ENCODE measurements at regions not wholly inside any gene's neighbourhood (a gene's known extent, or its start where the extent isn't known, plus 50 kb on each side); places are given as distances from the start of the nearest gene placed in this dataset.

DNA sequence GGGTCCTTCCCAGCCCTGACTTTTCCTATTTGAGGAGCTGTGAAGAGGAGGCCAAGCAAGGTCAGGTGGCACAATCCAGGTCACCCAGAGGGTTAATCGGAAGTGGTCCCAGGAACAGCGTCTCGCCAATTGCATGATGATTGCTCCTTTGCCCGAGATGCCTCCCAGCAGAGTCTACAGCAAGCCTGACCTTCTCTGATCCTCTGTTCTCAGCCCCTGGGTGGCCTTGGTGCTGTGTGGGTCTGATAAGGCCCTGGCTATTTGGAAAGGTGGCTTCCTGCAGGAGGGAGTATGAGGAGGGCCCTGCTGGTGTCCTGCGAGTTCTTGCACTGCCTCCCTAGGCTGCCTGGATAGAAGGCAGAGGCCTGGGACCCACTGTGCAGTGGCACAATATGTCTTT is 116.2 kb downstream of the FOXD2 start:
- no peak for DNase-seq (ENCODE audit: low read depth in 2 of 2)

DNA sequence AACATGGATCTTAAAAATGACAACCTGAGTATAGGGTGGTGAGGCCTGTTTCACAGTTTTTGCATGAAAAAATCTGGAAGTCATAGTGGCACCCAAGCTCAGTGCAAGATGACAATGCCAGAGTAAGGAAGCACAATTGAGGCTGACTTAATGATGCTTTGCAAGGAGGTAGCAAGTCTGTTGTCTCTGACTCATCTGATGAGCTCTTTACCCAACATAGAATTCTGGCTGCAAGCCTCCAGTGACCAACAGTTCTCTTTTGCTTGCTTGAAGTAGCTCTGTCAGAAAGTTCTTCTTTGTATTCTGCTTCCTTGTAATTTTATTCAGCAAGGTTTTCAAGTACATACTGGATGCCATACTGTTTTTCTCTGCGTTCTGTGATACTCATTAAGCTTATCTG is 117.1 kb downstream of the FOXD2 start:
- DNase-seq (ENCODE audit: low read depth in 2 of 2), result no peak

DNA sequence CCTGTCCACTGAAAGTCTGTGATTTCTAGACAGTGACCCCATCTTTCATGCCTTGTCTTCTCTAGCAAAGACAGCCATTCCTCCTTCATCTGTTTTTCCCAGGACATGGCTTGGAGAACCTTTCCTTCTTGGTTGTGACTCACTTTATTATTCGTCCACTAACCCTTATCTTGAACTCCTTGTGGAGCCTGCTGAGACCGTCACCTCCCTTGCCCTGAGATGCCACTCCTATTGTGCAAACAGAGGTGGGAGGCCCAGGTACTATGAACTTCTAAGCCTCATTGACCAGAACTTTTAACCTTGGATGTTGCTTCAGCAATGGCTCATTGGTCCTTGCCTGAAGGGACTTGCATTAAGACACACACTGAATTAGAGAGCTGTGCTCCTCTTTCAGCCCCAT is 117.5 kb downstream of the FOXD2 start:
- DNase-seq (ENCODE audit: low read depth in 2 of 2), result no peak

DNA sequence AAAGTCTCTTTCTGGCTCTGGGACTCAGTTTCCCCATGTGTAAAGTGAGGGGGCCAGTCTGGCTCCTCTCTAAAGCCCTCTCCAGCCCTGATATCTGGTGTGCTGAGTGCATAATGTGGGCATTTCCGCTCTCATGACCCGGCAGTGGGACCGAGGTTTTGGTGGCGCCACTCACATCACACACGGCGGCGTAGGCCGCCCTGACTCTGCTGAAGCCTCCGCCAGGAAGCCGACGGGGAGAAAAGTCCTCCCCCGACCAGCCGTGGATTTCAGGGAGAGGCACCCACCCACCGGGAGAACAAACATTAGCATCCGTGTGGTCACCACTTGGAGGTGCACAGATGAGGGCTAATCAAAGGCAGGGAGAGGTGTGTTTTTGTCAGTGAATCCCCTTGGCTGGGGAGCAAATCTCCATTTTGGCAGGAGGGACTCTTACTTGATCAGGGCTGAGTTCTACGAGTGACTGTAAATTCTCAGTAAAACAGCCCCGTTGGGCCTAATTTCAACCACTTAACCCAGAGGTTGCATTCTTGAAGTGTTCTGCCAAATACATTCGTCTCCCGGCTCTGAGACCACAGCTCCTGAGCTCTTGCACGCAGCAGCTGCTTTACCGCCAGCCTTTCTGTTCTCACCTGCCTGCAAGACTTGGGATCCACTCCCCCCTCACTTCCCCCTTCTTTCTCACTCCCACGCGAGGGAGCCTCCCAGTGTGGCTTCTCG is 118.2 kb downstream of the FOXD2 start:
- DNase-seq (ENCODE audit: low read depth in 2 of 2), result no peak

DNA sequence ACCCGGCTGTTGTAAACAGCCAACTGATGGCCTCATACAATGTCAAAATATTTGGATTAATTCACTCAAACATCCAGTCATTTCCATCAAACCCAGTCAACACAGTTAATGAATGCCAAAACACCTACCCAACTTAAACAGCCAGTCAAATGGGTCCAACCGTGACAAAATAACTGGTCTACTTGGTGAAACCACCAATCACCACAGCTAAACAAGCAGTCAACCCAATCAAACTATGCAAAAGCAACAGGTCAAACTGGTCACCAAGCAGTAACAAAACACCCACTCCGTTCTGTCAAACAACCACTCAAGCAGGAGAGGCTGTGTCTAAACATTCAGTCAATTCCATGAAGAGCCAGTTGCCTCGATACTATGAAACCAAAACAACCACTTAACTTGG is 119.2 kb downstream of the FOXD2 start:
- no peak for DNase-seq (ENCODE audit: low read depth in 2 of 2)

DNA sequence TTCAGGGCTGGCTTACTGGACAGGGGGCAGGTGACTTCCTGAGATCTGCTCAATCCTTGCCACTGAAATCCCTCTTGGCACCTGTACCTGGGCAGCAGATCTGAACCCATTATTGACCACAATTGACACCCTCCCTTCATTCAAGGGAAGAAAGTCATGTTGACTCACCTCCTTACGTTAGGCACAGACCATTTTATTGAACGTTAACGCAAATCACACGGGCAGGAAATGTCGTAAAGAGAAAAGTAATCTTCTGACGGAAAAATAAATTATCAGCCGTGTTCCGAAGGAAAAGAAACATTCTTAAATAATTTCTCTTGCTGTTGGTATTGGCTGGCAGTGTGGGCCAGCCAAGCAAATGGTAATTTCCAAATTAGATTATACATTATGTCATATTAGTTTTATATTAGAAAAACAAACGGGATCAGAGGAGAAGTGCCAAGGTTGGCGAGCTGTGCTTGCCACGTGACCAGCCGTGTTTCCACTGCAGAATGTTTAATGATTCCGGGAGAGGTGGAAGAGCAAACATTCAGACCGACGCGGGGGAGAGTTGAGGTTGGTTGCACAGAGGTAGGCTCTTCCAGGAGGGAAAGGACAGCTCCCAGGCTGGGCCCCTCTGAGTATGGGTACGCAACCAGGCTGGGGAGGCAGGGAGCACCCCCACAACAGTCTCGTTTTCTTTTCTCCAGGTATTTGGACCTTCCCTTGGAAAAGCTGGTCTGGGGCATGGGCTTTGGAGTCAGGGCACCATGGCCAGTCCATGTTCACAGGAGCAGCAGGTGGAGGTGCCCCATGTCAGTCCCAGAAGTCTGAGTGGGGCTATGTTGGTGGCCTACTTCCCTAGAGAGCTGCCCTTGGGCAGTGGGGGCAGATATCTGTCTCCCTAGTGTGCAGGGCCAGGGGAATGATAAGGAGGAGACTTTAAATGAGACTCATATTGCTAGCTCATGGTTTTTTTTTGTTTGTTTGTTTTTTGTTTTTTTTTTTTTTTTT is 121.1 kb downstream of the FOXD2 start:
- DNase-seq (ENCODE audit: low read depth in 2 of 2), result no peak

DNA sequence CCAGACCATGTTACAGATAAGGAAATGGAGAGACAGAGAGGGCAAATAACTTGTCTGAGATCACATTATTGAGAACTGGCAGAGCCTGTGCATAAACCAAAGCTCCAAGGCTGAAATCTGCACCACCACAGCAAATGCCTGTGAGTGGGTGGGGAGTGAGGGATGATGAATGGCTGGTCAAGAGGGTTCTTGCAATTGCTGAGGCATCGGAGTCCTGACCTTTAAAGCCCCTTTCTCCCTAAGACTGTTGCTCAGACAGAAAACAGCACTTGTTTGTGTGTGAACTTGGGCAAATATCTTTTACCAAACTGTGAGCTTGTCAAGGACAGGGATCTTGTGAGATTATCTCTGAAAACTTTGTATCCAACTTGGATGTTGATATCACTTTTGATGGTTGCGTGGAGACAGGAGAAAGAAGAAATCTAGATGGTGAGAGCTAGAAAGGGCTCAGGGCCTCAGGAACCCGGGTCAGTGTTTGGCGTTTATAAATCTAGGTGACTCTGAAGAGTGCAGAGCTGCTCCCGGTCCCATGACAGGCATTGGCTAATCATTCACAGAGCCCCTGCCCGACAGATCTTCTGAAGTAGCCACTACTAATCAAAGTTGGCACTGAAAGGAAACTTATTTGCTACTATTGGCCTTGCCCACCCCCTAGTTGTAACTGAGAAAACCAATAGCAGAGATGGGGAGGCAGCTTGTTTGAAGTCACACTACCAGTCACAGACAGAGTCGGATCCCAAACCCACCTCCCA is 122.3 kb downstream of the FOXD2 start:
- no peak for DNase-seq (ENCODE audit: low read depth in 2 of 2)

DNA sequence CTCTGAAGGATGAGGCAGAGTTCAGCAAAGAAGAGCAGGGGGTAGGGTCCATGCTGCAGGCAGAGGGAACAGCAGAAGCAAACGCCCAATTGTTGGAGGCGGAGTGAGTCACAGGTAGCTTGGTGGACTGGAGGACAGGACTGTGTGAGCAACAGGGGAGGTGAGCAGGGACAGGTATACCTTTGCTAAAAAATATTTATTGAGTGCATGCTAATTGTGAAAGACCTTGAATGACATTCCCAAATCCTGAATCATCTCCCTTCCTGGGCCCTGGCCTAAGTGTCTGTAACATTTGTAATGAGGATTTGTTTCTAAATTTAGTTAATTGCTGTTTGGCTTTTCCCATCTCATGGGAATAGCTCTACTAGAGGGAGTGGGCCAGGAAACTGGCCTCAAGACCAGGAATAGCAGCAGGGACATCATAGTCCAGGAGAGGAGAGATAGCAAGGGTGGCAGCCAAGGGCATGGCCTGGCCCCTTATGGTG is 123.7 kb downstream of the FOXD2 start:
- DNase-seq (ENCODE audit: low read depth in 2 of 2), result no peak

DNA sequence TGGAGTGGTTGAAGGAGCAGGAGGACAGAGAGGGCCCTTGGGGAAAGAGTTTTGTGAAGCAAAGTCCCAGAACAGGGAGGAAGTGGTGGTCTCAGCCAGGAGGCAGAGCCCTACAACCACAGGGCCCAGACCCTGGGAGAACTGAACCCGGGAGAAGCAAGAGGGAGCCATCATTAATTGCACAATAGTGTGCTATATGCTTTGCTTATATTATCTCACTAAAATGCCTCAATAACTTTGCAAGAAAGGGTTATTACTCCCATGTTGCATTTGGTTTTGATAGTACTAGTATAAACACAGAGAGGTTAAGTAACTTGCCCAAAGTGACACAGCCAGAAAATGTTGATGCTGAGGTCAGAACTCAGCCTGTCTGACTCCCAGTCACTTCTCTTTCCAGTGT is 124.3 kb downstream of the FOXD2 start:
- DNase-seq (ENCODE audit: low read depth in 2 of 2), result no peak

DNA sequence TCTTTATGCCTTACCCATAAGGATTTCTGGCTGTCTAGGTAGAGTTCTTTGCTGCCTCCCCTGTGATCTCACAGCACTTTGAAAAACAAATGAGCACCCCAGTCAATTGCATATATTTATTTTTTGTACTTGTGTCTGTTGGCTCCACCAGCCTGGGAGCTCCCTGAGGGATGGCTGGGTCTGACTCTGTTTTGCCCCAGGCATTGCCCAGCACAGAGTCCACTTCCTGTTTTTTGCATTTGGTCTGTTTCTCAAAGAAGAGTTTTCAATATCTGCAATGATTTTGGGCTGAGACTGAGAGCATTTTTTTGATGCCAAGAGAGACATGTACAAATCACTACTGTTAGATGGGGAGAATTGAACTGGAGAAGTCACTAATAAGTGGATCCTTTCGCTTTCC is 125.0 kb downstream of the FOXD2 start:
- DNase-seq (ENCODE audit: low read depth in 2 of 2), result no peak

DNA sequence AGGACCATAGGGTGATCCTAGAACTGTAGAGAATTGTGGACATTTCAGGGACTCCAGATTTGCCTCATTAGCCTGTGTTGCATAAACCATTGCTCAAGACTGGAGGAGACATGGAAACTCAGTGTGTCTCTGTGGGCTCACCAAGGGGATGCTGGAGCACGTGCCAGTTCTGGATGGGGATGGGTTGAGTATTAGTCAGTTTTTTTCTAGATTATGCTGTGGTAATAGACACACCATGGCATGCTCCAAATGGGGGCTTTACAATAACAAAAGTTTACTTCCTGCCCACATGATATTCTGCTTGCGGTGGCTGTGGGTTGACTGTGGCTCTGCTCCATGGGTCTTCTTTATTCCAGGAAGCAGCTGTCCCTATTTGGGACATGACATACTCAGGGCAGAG is 125.4 kb downstream of the FOXD2 start:
- no peak for DNase-seq (ENCODE audit: low read depth in 2 of 2)

DNA sequence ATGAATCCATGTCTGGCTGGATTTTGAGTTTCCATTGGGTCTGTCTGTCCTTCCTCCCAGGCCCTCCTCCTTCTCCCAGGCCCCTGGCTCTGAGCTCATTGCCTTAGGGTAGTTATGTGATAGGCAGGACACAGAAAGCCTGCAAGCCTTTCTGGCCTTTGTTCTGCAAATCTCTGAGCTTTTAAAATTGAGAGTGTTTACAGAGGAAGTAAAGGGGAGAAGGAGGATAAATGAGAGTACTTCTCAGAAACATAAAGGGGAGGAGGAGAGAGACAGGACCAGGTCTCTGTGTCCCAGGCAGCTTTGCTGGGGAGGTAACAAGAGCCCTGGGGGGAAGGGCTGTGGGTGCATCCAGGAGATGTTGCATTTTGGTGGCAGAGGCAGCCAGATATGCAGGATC is 126.7 kb downstream of the FOXD2 start:
- no peak for DNase-seq (ENCODE audit: low read depth in 2 of 2)

DNA sequence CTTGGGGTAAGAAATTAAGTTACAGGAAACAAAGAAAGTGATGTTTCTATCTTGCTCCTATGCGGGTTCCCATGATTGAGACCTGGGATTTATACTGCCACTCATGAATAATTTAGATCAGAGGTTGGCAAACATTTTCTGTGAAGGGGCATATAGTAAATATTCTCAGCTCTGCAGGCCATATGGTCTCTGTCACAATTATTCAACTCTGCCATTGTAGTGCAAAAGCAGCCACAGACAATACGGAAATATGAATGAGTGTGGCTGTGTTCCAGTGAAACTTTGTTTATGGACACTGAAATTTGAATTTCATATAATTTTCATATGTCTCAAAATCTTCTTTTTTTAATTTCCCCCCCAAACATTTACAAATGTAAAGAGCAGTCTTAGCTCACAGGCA is 127.2 kb downstream of the FOXD2 start:
- no peak for DNase-seq (ENCODE audit: low read depth in 2 of 2)

DNA sequence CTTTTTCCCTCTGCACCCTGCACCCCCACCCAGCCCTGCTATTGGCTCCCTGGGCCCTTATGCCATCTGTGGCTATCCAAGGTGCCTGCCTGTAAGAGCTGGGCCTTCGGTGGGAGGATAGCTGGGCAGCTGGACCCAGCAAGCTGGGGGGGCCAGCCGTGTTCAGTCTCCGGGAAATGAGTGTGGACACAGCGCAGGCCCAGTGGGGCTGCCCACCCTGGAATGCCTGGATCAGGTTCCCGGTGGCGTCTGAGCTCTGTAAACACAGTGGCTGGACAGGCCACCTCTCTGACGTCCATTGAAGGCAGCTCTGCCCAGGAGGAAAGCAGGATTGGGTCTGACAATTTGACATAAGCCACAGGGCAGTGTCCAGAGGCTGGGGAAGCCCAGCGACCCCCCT is 127.8 kb downstream of the FOXD2 start:
- no peak for DNase-seq (ENCODE audit: low read depth in 2 of 2)

DNA sequence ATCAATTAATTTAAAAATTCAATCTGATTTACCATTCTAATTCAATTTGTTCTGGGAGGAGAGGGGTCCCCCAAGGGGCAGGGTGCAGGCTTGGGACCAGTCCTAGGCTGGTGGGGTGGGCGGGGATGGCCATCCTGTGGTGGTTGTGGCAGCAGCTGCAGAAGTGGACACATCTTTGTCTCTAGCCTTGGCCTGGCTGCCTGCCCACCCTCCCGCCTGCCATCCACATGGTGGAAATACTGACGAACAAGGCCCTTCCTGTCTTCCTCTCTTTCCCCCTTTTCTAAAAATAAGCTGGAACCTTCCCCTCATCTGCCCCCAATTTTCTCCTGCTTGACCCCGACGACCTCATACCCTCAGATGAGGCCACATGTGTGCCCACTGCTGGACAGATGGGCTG is 130.9 kb downstream of the FOXD2 start:
- DNase-seq (ENCODE audit: low read depth in 2 of 2), result no peak

DNA sequence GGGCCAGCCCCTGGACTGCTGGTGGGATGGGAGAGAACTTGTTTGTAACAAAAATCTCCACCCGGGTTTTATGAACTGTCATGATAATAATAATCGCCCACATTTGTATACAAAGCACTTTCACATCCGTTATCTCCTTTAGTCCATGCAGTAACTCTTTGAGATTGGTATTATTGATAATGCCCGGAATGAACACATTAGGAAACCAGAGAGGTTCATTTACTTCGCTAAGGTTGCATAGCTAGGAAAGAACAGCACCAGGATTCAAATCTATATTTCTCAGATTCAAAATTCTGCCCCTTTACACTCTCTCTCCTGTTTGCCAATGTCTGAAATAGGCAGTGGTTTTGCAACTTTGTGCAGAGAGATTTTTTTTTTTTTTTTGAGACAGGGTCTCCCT is 131.4 kb downstream of the FOXD2 start:
- no peak for DNase-seq (ENCODE audit: low read depth in 2 of 2)

DNA sequence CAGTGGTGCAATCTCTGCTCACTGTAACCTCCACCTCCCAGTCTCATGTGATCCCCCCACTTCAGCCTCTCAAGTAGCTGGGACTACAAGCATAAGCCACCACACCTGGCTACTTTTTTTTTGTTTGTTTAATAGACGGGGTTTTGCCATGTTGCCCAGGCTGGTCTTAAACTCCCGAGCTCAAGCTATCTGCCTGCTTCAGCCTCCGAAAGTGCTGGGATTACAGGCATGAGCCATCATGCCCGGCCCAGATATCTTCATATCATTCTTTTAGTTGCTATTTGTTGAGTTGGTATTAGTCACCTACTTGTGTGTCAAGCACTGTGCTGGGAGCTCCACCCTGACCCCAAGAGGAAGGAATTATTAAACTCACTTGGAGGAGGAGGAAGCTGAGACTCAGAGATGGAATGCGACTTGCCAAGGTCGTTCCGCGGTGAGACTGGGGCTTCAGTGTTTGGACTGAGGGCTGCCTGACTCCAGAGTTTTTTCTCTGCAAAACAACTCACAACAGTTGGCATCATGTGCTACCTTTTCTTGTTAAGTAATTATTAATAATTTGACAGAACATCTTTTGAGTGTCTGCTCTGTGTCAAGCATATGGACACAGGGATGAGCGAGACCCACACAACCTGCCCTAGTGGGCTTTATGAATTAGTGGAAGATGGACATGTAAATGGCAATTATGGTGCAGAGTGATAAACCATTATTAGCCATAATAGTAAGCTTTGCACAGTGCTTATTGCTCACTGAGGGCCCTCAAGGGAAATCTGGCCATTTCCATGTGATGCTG is 132.0 kb downstream of the FOXD2 start:
- DNase-seq (ENCODE audit: low read depth in 2 of 2), result no peak

DNA sequence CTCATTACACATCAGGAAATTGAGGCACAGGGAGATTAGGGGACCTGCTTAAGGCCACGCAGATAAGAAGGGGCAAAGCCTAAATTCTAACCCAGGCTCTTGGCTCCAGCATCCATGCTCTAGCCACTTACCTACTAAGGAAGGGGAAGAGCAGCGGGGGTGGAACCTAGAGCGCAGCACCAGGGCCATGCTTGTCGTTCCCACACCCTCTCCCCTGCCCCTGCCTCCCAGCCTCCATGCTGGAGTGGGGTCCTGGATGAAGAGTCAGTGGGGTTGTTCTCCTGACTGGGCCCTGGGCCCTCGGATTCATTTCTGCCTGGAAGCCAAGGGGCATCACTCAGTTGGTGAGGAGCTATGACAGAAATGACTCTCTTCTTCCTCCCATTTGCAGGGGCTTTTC is 133.3 kb downstream of the FOXD2 start:
- DNase-seq (ENCODE audit: low read depth in 2 of 2), result no peak

DNA sequence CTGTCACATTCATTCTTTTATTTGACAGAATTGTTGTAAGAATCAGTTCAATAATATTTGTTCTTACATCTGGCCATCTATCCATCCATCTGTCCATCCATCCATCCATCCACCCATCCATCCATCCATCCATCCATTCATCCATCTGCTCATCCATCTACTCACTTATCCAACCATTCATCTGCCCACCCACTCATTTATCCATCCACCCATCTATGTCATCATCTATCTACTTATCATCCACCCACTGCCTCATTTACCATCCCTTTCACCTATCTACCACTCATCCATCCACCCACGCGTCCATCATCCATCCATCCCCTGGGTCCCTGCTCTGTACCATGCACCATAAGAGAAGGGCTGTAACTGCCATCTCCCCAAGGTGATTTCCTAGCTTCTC is 134.1 kb downstream of the FOXD2 start:
- DNase-seq (ENCODE audit: low read depth in 2 of 2), result no peak

DNA sequence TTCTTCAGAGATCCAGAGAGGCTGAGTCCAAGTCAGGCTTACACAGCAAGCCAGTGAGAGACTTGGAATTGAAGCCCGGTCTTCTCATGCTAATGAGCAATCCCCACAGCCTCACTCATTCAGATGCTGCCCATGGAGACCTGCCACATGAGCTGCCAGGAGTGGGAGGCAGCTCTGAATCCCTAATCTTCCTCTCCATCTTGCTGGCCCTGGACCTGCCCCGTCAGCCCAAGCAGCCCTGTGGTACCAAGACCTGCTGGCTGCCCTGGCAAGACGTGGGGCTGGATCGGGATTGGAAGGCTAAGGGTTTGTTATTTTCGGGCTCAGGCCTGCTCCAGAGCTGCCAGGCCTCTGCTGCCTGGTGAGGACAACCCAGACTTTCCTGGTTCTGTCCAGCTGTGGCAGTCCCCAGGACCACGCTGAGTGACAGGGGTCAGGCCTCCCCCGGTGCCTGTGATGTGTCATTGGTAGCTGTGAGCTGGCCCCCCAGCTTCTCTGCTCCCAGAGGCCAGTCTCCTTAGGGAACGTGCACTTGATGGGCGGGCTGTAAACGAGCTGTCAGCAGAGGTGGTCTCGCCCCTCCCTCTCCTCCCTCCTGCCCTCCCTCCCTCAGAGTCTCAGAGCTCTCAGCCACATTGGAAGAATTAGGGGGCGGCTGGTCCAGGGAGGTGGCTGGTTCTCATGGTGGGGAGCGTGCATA is 135.0 kb downstream of the FOXD2 start:
- no peak for DNase-seq (ENCODE audit: low read depth in 2 of 2)
